ENCODE measurements at regions not wholly inside any gene's neighbourhood (a gene's known extent, or its start where the extent isn't known, plus 50 kb on each side); places are given as distances from the start of the nearest gene placed in this dataset.

- DNase-seq (no peak), ATAC-seq (ENCODE audit: poor library complexity) (no peak)
- intact Hi-C loops (cut with DNase I) = no loop called here
These were observed 156.9 kb upstream of the C1orf174 start for GRCh38 chr1:4056989-4057388.

- no peak for ATAC-seq (ENCODE audit: poor library complexity)
- intact Hi-C loops (cut with DNase I) = no loop called here
These were observed 157.5 kb upstream of the C1orf174 start for GRCh38 chr1:4057603-4058002.

GRCh38 chr1:4058122-4058521, 158.1 kb upstream of the C1orf174 start:
- intact Hi-C loops (cut with DNase I) = no loop called here
- no peak for ATAC-seq (ENCODE audit: poor library complexity)
- DNase-seq = no peak

More at GRCh38 chr1:4057603-4058002, 157.5 kb upstream of the C1orf174 start:
- DNase-seq = no peak

GRCh38 chr1:4058706-4059105, 158.6 kb upstream of the C1orf174 start:
- no peak for DNase-seq
- intact Hi-C loops (cut with DNase I) = no loop called here
- ATAC-seq (ENCODE audit: poor library complexity) = no peak

- DNase-seq = no peak
- no peak for ATAC-seq (ENCODE audit: poor library complexity)
- intact Hi-C loops (cut with DNase I) = no loop called here
These were observed 159.2 kb upstream of the C1orf174 start for GRCh38 chr1:4059270-4059669.

GRCh38 chr1:4060850-4061249, 160.8 kb upstream of the C1orf174 start:
- ATAC-seq (ENCODE audit: poor library complexity) (no peak), DNase-seq (no peak)
- intact Hi-C loops (cut with DNase I) = no loop called here

- intact Hi-C loops (cut with DNase I) = no loop called here
- ATAC-seq (ENCODE audit: poor library complexity) (no peak), DNase-seq (no peak)
These were observed 161.5 kb upstream of the C1orf174 start for GRCh38 chr1:4061521-4062031.

- ATAC-seq (ENCODE audit: poor library complexity) = no peak
- intact Hi-C loops (cut with DNase I) = no loop called here
- no peak for DNase-seq
These were observed 162.0 kb upstream of the C1orf174 start for GRCh38 chr1:4062041-4062440.

GRCh38 chr1:4062560-4062959, 162.5 kb upstream of the C1orf174 start:
- ATAC-seq (ENCODE audit: poor library complexity) (no peak), DNase-seq (no peak)
- intact Hi-C loops (cut with DNase I) = no loop called here

GRCh38 chr1:4062992-4063391, 162.9 kb upstream of the C1orf174 start:
- no peak for DNase-seq
- ATAC-seq (ENCODE audit: poor library complexity) = no peak
- intact Hi-C loops (cut with DNase I) = no loop called here

GRCh38 chr1:4063516-4063915, 163.4 kb upstream of the C1orf174 start:
- intact Hi-C loops (cut with DNase I) = no loop called here
- DNase-seq (no peak), ATAC-seq (ENCODE audit: poor library complexity) (no peak)

- intact Hi-C loops (cut with DNase I) = no loop called here
- no peak for ATAC-seq (ENCODE audit: poor library complexity)
- no peak for DNase-seq
These were observed 164.2 kb upstream of the C1orf174 start for GRCh38 chr1:4064150-4064889.

GRCh38 chr1:4066860-4067599, 167.0 kb upstream of the C1orf174 start:
- no peak for DNase-seq
- intact Hi-C loops (cut with DNase I) = no loop called here
- ATAC-seq (ENCODE audit: poor library complexity) = no peak

GRCh38 chr1:4068076-4068475, 168.0 kb upstream of the C1orf174 start:
- DNase-seq (no peak), ATAC-seq (ENCODE audit: poor library complexity) (no peak)
- intact Hi-C loops (cut with DNase I) = no loop called here

- no peak for ATAC-seq (ENCODE audit: poor library complexity)
- no peak for DNase-seq
- intact Hi-C loops (cut with DNase I) = no loop called here
These were observed 171.6 kb upstream of the C1orf174 start for GRCh38 chr1:4071653-4072052.

GRCh38 chr1:4072481-4073153, 172.5 kb upstream of the C1orf174 start:
- intact Hi-C loops (cut with DNase I) = no loop called here
- DNase-seq (no peak), ATAC-seq (ENCODE audit: poor library complexity) (no peak)

- intact Hi-C loops (cut with DNase I) = no loop called here
- ATAC-seq (ENCODE audit: poor library complexity) (no peak), DNase-seq (no peak)
These were observed 175.6 kb upstream of the C1orf174 start for GRCh38 chr1:4075436-4076225.

- ATAC-seq (ENCODE audit: poor library complexity) (no peak), DNase-seq (no peak)
- intact Hi-C loops (cut with DNase I) = no loop called here
These were observed 176.3 kb upstream of the C1orf174 start for GRCh38 chr1:4076346-4076745.
